Smooth muscle cell (in vitro differentiated cells): ENCODE measurements at regions not wholly inside any gene's neighbourhood (a gene's known extent, or its start where the extent isn't known, plus 50 kb on each side); places are given as distances from the start of the nearest gene placed in this dataset.

ENCODE experiments used
- DNase-seq: peaks from one replicate; lab custom pipeline; 2025; ENCODE audit not compliant: unreplicated experiment; lab: John Stamatoyannopoulos, UW
- H2AFZ ChIP-seq: fragments of 200-600 bp; sonication (generic); 2 replicates; pipeline ENCODE4 v1.6.0; 2016; ENCODE audit warnings: antibody characterized with exemption, low read depth, mild to moderate bottlenecking
- H3F3A ChIP-seq: fragments of 200-600 bp; sonication (generic); 2 replicates; pipeline ENCODE4 v1.6.0; 2017; ENCODE audit warnings: antibody characterized with exemption, low read depth
- H3K27ac ChIP-seq: fragments of 200-600 bp; sonication (generic); 2 replicates; pipeline ENCODE4 v1.5.1; 2016; ENCODE audit warnings: low read depth, mild to moderate bottlenecking
- H3K27me3 ChIP-seq: fragments of 200-600 bp; sonication (generic); 2 replicates; pipeline ENCODE4 v1.6.1; 2016; ENCODE audit warnings: low read depth, mild to moderate bottlenecking
- H3K36me3 ChIP-seq: fragments of 200-600 bp; sonication (generic); 2 replicates; pipeline ENCODE4 v1.5.1; 2016; ENCODE audit warnings: low read depth
- H3K4me1 ChIP-seq: fragments of 200-600 bp; sonication (generic); 2 replicates; pipeline ENCODE4 v1.5.1; 2016; ENCODE audit warnings: low read depth
- H3K4me2 ChIP-seq: fragments of 200-600 bp; sonication (generic); 2 replicates; pipeline ENCODE4 v1.6.0; 2016; ENCODE audit warnings: mild to moderate bottlenecking
- H3K4me3 ChIP-seq: fragments of 200-600 bp; sonication (generic); 2 replicates; pipeline ENCODE4 v1.5.1; 2016; ENCODE audit warnings: mild to moderate bottlenecking
- H3K79me2 ChIP-seq: fragments of 200-600 bp; sonication (generic); 2 replicates; pipeline ENCODE4 v1.6.0; 2016; ENCODE audit warnings: low read depth, mild to moderate bottlenecking
- H3K9ac ChIP-seq: fragments of 200-600 bp; sonication (generic); 2 replicates; pipeline ENCODE4 v1.6.0; 2016; ENCODE audit warnings: low read depth
- H3K9me3 ChIP-seq: fragments of 200-600 bp; sonication (generic); replicated peaks from 2 replicates; pipeline ENCODE4 v1.5.1; 2016; ENCODE audit warnings: low read depth
- H4K20me1 ChIP-seq: fragments of 200-600 bp; sonication (generic); 2 replicates; pipeline ENCODE4 v1.6.0; 2016; ENCODE audit warnings: low read depth
- CTCF ChIP-seq: fragments of 200-600 bp; sonication (generic); IDR thresholded peaks from 2 replicates; pipeline ENCODE4 v1.5.1; 2017; ENCODE audit warnings: borderline replicate concordance, mild to moderate bottlenecking, antibody characterized with exemption; ENCODE audit not compliant: insufficient read depth, poor library complexity, severe bottlenecking
- WGBS: methylation state at CpG from one replicate; pipeline ENCODE4 v1.1.7; 2016; ENCODE audit warnings: low lambda C conversion rate; 5-methylcytosine and 5-hydroxymethylcytosine counted together

- H3K27me3 ChIP-seq: no peaks in the 10 kb centered on the region
Measured at GRCh38 chr14:101411151-101411550, 150.1 kb upstream of the DIO3 start.

DNA sequence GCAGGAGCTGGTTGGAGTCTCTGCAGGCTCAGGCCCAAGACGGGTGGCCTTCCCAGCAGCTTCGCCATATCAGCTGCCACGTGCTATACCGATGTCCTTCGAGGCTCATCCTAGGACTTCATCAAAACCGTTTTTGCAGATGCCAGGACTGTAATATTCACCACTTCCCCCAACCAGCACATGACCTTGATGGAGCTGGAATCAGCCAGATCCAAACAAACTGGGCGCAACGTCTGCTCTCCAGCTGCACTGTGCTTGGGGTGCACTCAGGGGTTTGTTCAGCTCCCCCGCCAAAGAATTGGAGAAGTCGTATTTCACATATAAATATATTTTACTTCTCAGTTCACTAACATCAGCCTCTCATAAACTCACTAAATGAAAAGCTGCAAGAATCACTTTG lies 149.5 kb upstream of the DIO3 start:
- 99% methylated on average over 10 of the region's 10 CpGs for WGBS
- Histone ChIP-seq H3K4me2 (no peak overlapping the region), H3K27me3 (no peaks in the 10 kb centered on the region), H3F3A (peaks cover 5% of the 10 kb centered on the region), H3K79me2 (no peaks in the 10 kb centered on the region), H4K20me1 (no peaks in the 10 kb centered on the region), H3K27ac (no peak overlapping the region), H2AFZ (no peak overlapping the region), H3K36me3 (no peaks in the 10 kb centered on the region), H3K9me3 (no peaks in the 10 kb centered on the region), H3K9ac (no peak overlapping the region), H3K4me1 (no peaks in the 10 kb centered on the region), H3K4me3 (no peak overlapping the region)
- no peak for DNase-seq
- no peak for TF ChIP-seq CTCF

More at GRCh38 chr14:101411151-101411550, 150.1 kb upstream of the DIO3 start:
- Histone ChIP-seq H3K4me2 (no peak overlapping the region), H3K36me3 (no peaks in the 10 kb centered on the region), H3K27ac (no peak overlapping the region), H3K4me3 (no peak overlapping the region), H3K9ac (no peak overlapping the region), H4K20me1 (no peaks in the 10 kb centered on the region), H2AFZ (no peak overlapping the region), H3K79me2 (no peaks in the 10 kb centered on the region), H3K9me3 (no peaks in the 10 kb centered on the region), H3F3A (peaks cover 5% of the 10 kb centered on the region), H3K4me1 (no peaks in the 10 kb centered on the region)
- no peak for TF ChIP-seq CTCF
- WGBS: 98% methylated on average over 9 of the region's 9 CpGs
- DNase-seq: no peak

GRCh38 chr14:101412739-101413138 lies 148.6 kb upstream of the DIO3 start:
- Histone ChIP-seq H3K4me1 (no peaks in the 10 kb centered on the region), H3K9me3 (peaks cover under 1% of the 10 kb centered on the region), H2AFZ (no peak overlapping the region), H3K27ac (no peak overlapping the region), H3K79me2 (no peaks in the 10 kb centered on the region), H4K20me1 (no peaks in the 10 kb centered on the region), H3K4me3 (no peak overlapping the region), H3K27me3 (no peaks in the 10 kb centered on the region), H3K36me3 (no peaks in the 10 kb centered on the region), H3K9ac (no peak overlapping the region), H3F3A (peaks cover 5% of the 10 kb centered on the region), H3K4me2 (no peak overlapping the region)
- no peak for TF ChIP-seq CTCF
- DNase-seq: no peak
- WGBS: 77% methylated on average over 5 of the region's 5 CpGs

DNA sequence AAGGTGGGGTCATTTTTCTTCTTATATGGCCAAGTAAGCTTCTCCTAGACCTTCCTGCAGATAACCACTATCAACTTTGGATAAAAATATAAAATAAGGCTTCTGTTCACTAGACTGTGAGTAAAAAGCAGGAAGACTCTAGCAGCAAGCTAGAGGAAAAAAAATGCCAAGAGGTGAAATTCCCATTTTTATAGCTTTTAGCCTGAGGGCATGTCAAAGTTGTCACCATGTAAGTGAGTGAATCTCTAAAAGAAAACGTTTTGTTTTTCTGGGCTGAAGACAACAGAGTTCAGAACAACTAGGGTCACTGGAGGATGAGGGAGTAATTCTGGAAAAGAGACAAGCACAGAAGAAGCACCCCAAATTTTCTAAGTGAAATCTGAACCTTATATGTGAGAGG lies 143.9 kb upstream of the DIO3 start:
- Histone ChIP-seq H3K9ac (no peak overlapping the region), H3K4me2 (no peak overlapping the region), H3K79me2 (no peaks in the 10 kb centered on the region), H3F3A (peaks cover 5% of the 10 kb centered on the region), H4K20me1 (no peaks in the 10 kb centered on the region), H3K27ac (no peak overlapping the region), H3K4me3 (no peak overlapping the region), H2AFZ (no peak overlapping the region), H3K36me3 (no peaks in the 10 kb centered on the region), H3K27me3 (no peaks in the 10 kb centered on the region), H3K4me1 (no peaks in the 10 kb centered on the region), H3K9me3 (peaks cover 10% of the 10 kb centered on the region)
- WGBS: 11% methylated on average over 1 of the region's 1 CpG
- DNase-seq: no peak
- no peak for TF ChIP-seq CTCF
